ENCODE measurements at regions not wholly inside any gene's neighbourhood (a gene's known extent, or its start where the extent isn't known, plus 50 kb on each side); places are given as distances from the start of the nearest gene placed in this dataset.

DNA sequence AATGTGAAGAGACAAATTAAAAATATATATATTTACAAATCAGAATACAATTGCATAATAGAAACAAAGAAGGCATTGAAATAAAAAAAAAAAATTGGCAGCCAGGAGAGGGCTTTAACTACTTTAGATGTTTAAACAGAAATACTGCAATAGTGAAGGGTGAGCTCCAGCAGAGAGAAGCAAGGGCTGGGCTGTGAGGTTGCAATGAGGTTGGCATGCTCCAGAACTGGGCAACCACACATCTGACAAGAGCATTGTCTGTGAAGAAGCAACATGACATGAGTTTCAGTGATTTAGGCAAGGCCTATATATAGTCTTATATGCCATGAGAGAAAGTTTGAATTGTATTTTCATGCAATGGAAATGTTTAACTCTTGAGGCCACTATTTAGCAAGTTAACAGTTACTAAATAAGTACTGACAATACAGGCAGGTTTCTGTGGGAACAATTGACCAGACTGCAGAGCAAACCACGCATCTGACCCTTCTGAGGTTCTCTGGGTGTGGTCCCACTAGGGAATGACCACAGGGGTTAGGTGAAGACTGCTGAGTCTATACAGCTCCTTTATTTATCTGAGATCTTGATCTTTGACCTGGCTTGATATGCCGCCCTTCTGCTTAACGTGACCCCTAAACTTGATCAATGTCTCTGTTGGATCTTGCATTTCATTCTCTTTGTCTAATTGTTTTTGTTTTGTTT, 354.2 kb upstream of the PIK3C3 start:
- H3K9me3 ChIP-seq (ENCODE audit: control insufficient read depth in 4 of 4, low read length in 3 of 4), result no peaks in the 10 kb centered on the region
- TF ChIP-seq ATF3 (IDR thresholded peaks at IDR 0.05), result no peak
- H3K36me3 ChIP-seq (ENCODE audit: control insufficient read depth in 4 of 4, insufficient read depth in 3 of 4, low read depth in 1 of 4, low read length in 3 of 4), result no peaks in the 10 kb centered on the region
- WGBS, result 85% methylated on average over 3 of the region's 3 CpGs
- H3K4me3 ChIP-seq (ENCODE audit: low read depth in 1 of 3, low read length in 3 of 3), result no peak overlapping the region
- H3K27me3 ChIP-seq (ENCODE audit: control insufficient read depth in 4 of 4, insufficient read depth in 4 of 4, low read length in 3 of 4), result no peaks in the 10 kb centered on the region
- H3K9ac ChIP-seq (ENCODE audit: low read depth in 1 of 2, low read length in 2 of 2), result no peak overlapping the region
- no peak for DNase-seq (ENCODE audit: low spot score)
- H3K4me1 ChIP-seq (ENCODE audit: control insufficient read depth in 4 of 4, insufficient read depth in 4 of 4, low read length in 3 of 4), result no peaks in the 10 kb centered on the region
- no peak overlapping the region for H3K27ac ChIP-seq (ENCODE audit: low read depth in 1 of 2, low read length in 2 of 2)

- no peaks in the 10 kb centered on the region for H3K36me3 ChIP-seq (ENCODE audit: control insufficient read depth in 4 of 4, insufficient read depth in 3 of 4, low read depth in 1 of 4, low read length in 3 of 4)
- H3K9ac ChIP-seq (ENCODE audit: low read depth in 1 of 2, low read length in 2 of 2), result no peak overlapping the region
- TF ChIP-seq ZBTB33 (IDR thresholded peaks at IDR 0.05) (no peak), ATF3 (IDR thresholded peaks at IDR 0.05) (no peak), RXRA (IDR thresholded peaks at IDR 0.05) (no peak)
- TF ChIP-seq, protein P1, sequence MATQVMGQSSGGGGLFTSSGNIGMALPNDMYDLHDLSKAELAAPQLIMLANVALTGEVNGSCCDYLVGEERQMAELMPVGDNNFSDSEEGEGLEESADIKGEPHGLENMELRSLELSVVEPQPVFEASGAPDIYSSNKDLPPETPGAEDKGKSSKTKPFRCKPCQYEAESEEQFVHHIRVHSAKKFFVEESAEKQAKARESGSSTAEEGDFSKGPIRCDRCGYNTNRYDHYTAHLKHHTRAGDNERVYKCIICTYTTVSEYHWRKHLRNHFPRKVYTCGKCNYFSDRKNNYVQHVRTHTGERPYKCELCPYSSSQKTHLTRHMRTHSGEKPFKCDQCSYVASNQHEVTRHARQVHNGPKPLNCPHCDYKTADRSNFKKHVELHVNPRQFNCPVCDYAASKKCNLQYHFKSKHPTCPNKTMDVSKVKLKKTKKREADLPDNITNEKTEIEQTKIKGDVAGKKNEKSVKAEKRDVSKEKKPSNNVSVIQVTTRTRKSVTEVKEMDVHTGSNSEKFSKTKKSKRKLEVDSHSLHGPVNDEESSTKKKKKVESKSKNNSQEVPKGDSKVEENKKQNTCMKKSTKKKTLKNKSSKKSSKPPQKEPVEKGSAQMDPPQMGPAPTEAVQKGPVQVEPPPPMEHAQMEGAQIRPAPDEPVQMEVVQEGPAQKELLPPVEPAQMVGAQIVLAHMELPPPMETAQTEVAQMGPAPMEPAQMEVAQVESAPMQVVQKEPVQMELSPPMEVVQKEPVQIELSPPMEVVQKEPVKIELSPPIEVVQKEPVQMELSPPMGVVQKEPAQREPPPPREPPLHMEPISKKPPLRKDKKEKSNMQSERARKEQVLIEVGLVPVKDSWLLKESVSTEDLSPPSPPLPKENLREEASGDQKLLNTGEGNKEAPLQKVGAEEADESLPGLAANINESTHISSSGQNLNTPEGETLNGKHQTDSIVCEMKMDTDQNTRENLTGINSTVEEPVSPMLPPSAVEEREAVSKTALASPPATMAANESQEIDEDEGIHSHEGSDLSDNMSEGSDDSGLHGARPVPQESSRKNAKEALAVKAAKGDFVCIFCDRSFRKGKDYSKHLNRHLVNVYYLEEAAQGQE (IDR thresholded peaks at IDR 0.05), result no peak
- 88% methylated on average over 3 of the region's 3 CpGs for WGBS
- H3K27ac ChIP-seq (ENCODE audit: low read depth in 1 of 2, low read length in 2 of 2), result no peak overlapping the region
- DNase-seq (ENCODE audit: low spot score), result no peak
- no peaks in the 10 kb centered on the region for H3K27me3 ChIP-seq (ENCODE audit: control insufficient read depth in 4 of 4, insufficient read depth in 4 of 4, low read length in 3 of 4)
- no peaks in the 10 kb centered on the region for H3K9me3 ChIP-seq (ENCODE audit: control insufficient read depth in 4 of 4, low read length in 3 of 4)
- H3K4me1 ChIP-seq (ENCODE audit: control insufficient read depth in 4 of 4, insufficient read depth in 4 of 4, low read length in 3 of 4), result no peaks in the 10 kb centered on the region
- no peak overlapping the region for H3K4me3 ChIP-seq (ENCODE audit: low read depth in 1 of 3, low read length in 3 of 3)
These were observed 355.6 kb upstream of the PIK3C3 start for GRCh38 chr18:41599466-41599865.

GRCh38 chr18:41594582-41594981, 360.5 kb upstream of the PIK3C3 start:
- no peak overlapping the region for H3K9ac ChIP-seq (ENCODE audit: low read depth in 1 of 2, low read length in 2 of 2)
- 54% methylated on average over 3 of the region's 3 CpGs for WGBS
- H3K36me3 ChIP-seq (ENCODE audit: control insufficient read depth in 4 of 4, insufficient read depth in 3 of 4, low read depth in 1 of 4, low read length in 3 of 4), result no peaks in the 10 kb centered on the region
- H3K4me1 ChIP-seq (ENCODE audit: control insufficient read depth in 4 of 4, insufficient read depth in 4 of 4, low read length in 3 of 4), result no peaks in the 10 kb centered on the region
- no peaks in the 10 kb centered on the region for H3K9me3 ChIP-seq (ENCODE audit: control insufficient read depth in 4 of 4, low read length in 3 of 4)
- TF ChIP-seq GABPA (IDR thresholded peaks at IDR 0.05 in 1 of 2, conservative IDR thresholded peaks at IDR 0.05 in 1 of 2), result no peak
- no peak for TF ChIP-seq CTCF (IDR thresholded peaks at IDR 0.05; ENCODE audit: low read depth, low read length, missing input control)
- TF ChIP-seq JUND (IDR thresholded peaks at IDR 0.05), result no peak
- no peak for DNase-seq (ENCODE audit: low spot score)
- no peaks in the 10 kb centered on the region for H3K27me3 ChIP-seq (ENCODE audit: control insufficient read depth in 4 of 4, insufficient read depth in 4 of 4, low read length in 3 of 4)
- H3K4me3 ChIP-seq (ENCODE audit: low read depth in 1 of 3, low read length in 3 of 3), result no peak overlapping the region
- H3K27ac ChIP-seq (ENCODE audit: low read depth in 1 of 2, low read length in 2 of 2), result no peak overlapping the region

All from liver (tissue), 8 donors.